GM21390 (cell line): ENCODE measurements at regions not wholly inside any gene's neighbourhood (a gene's known extent, or its start where the extent isn't known, plus 50 kb on each side); places are given as distances from the start of the nearest gene placed in this dataset.
"Not testable (repeated sequence)": the region's sequence is repeated elsewhere in the genome, so short reads cannot be mapped to it uniquely, and the experiment has no call there.

ENCODE experiments used
- ATAC-seq: cut with Tn5 transposase; IDR thresholded peaks from one replicate; pipeline ENCODE4 v1.9.1; 2021; ENCODE audit not compliant: unreplicated experiment

DNA sequence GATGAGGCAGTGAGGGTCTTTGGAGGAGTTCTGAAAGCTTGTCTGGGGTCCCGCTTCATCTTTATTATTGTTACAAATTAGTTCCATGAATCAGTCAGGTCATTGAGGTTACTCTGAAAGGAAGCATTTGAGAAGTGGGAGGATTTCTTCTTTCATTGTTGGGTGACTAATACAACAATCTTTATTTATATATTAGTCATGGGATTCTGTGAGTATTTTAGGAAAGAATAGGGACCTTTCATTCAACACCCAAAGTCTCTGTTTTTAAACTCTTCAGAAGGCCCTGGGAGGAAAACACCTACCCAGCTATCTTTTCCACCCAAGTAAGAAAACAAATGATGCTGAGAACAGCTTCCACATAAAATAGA, 98.3 kb downstream of the SOD2 start:
- no peak for ATAC-seq

DNA sequence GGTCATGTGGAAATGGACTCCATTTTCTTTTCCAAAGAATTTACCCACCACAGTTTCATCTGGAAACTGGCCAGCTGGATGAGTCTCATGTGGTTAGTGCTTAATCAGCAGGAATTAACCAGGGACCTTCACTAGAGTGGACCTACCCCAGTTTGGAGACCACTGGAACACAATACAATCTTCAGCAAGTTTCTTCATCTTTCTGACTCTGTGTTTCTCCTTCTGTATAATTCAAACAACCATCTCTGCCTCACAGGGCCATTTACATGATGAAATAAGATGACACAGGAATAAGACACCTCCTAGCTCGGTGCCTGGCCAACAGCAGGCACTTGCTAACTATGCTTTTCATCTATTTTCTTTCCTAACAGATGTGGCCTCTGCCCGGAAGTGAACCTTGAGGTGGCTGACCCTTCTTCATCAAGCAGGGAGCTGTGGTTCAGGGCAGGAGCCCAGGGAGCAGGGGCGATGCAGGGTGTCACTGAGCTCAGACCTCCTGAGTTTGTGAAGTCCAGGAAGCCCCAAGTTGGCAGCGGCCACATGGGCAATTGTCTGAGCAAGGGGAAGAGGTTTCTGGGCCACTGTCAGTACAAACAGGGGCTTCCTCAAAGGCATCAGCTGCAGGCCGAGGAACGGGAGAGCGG, 98.8 kb downstream of the SOD2 start:
- no peak for ATAC-seq

DNA sequence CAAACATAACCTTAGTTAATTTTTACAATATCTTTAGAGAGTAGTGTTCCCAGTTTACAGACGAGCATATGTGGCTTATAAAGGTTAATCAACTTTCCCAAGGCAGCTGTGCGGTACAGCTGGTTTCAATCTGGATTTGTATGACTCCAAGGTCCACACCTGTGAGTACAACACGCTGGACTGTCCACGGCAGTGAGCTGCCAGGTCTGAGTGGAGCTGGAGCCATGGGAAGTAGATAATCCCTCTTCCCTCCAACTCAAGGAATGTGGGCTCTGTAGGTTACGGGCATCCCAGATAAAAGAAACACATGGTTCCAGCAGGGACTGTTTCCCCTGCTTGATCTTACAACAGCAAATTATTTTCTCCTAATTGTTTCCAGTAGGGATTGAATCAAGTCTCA, 102.2 kb downstream of the SOD2 start:
- ATAC-seq = no peak

DNA sequence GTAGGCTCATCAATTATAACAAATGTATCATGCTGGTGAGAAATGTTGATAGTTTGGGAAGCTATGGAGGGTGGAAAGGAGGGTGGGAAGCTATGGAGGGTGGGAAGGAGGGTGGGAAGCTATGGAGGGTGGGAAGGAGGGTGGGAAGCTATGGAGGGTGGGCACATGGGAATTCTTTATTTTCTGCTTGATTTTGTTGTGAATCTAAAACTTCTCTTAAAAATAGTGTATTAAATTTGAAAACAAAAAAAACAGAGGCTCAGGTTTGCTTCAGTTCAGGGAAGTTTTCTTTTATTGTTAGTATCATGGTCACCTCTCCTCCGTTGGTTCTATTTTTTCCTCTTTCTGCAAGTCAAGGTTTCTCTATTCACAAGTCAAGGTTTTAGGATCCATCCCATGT, 106.4 kb downstream of the SOD2 start:
- no peak for ATAC-seq

DNA sequence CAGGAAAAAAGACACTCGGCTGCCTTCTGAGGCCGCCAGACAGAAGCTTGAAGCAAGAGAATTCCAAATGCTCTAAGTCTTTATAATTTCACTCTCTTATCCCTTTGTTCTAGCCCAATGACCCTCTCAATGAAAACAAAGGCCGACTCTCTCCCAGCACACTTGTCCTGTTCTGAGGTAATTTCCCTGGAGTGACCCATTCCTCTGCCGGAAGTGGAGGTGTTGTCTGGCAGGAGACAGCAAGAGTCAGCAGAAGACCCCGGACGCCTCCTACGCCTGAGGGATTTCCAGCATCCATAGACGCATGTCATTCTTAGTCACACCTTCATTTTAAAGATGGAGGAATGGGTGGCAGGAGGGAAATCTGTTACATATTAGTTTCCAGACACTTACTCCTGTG, 110.3 kb downstream of the SOD2 start:
- ATAC-seq = no peak

- ATAC-seq = no peak
Observed at GRCh38 chr6:159578629-159579028, 114.4 kb downstream of the SOD2 start.

- ATAC-seq = no peak
Observed at GRCh38 chr6:159577564-159577963, 115.5 kb downstream of the SOD2 start.

DNA sequence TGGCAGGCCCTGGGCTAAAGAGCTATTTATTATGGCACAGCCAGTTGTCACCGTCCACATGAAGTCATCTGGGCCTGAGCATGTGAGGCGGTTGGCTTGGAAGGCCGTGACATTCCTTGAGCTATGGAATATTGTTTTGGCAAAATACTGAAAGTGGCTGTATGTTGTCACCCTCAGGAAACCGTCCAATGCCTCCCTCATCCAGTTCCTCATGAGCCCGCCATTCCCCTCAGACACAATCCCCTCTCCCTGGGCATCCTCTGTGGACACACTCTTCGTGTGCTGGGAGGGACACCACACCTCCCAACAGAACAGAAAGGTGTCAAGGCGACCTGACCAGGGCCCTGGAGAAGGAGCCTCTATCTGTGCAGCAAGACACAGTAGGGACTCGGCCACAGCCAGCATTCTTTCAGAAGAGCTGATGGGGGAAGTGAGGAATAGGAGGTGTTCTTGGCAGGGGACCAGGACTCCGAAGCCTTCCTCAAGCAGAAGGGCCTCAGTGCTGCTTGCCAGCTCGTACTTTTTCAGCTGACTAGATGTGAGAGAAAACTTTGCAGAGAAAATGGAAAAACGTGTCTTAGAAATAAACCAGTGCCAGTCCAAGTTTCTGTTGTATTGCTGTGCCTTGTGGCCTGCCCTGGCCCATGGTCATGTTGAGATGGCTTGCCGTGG, 120.5 kb downstream of the SOD2 start:
- no peak for ATAC-seq

DNA sequence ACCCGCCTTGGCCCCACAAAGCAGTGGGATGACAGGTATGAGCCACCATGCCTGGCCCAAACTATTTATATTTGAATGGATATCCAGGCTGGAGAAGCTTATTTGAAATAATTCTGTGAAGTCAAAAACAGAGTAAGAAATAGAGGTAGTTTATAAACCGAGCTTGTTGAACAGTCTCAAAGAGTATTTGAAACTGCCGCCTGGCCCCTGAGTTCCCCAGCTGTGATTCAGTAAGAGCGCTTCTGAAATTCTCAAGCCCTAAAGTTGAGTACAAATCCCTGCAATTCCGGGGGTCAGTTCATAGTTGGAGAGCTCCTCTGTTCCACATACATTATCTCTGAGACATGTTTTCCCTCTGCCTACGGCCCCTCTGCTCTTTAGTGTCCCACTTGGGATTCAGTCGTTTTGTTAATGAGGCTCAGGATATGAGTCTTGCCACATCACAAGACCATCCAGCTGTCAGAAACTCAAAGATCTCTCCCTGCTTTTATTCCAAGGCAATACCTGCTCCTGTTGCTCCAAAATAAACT, 127.8 kb downstream of the SOD2 start:
- ATAC-seq = no peak

DNA sequence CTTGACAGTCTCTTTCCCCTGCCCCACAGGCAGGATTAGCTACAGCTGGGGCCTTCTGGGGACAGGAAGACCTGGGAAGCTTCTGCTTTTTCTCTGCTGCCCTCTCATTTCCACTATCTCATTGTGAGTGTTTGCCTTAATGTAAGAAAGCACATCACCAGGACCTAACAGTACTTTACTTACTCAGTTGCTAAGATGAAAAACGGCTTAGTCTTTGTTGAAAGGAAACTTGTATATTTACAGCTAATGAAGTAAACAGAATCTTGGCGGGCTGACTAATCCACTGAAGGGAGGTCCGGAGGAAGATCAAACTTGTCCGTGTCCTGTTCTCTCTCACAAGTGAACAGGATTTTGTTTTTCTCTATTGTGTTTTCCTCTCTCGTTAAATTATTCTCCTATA, 128.6 kb downstream of the SOD2 start:
- no peak for ATAC-seq

- no peak for ATAC-seq
Observed at GRCh38 chr6:159557031-159557430, 136.0 kb downstream of the SOD2 start.

GRCh38 chr6:159555082-159555875, 137.8 kb downstream of the SOD2 start:
- ATAC-seq = no peak

- ATAC-seq = no peak
Observed at GRCh38 chr6:159541296-159541695, 151.7 kb downstream of the SOD2 start.

DNA sequence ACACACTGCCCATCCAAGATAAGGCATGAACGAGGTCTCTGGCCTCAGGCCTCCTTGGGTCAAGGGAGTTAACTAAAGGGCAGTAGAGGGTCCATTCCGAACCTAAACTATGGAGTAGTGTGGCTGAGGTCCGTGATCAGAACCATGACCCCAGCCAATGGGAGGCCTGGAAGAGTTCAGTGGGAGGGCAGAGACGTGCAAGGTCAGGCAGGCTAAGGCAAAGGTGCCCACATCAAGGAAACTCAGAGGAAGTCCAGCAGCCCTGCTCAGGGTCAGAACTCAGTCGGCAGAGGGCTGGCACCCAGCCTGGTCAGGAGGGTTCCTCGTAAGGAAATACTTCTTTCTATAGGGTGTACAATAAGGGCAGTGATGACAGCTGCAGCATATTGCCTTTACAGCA, 152.2 kb downstream of the SOD2 start:
- ATAC-seq = no peak

DNA sequence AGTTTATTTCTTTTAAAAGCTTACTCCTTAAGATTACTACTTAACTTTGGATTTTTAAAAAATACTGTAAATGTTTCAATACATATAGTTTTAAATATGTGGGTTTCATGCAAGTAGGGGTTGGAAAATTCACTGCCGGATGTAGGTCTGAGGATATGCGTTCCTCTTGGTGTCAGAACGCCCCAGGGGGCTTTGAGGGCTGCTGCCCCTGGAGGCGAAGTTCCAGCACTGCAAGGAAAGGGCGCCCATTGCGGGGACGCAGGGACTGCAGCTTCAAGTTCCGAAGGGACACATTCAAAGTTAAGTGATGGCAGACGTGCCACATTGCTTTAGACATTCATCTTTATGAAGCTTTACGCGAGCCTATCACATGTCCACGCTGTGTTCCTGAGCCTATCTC, 152.9 kb downstream of the SOD2 start:
- no peak for ATAC-seq

DNA sequence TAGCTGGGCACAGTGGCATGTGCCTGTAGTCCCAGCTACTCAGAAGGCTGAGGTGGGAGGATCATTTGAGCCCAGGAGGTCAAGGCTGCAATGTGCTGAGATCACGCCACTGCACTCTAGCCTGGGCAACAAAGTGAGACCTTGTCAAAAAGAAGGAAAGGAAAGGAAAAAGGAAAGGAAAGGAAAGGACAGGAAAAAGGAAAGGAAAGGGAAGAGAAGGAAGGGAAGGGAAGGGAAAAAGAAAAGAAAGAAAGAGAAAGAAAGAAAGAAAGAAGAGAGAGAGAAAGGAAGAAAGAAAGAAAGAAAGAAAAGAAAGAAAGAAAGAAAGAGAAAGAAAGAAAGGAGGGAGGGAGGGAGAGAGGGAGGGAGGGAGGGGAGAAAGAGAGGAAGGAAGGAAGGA, 155.0 kb downstream of the SOD2 start:
- not testable (repeated sequence) for ATAC-seq

- ATAC-seq = no peak
Observed at GRCh38 chr6:159535656-159536350, 157.2 kb downstream of the SOD2 start.

DNA sequence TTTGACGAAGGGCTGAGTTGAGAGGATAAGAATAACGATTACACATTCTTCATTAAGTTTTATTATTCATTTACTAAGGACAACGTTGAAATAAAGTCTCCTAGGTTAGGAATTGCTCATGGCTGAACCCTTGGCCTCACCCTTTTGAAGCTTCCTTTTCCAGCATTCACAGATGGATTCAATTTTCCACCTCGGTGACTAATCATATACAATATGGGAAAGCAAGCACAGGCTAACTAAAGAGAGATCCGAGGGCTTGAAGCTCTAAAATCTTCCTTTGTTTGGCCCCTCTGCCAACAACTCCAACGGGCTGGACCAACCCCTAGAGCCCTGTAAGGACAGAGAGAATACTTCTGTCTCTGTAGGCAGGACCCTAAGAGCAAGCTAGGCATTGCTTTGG, 159.5 kb downstream of the SOD2 start:
- no peak for ATAC-seq

DNA sequence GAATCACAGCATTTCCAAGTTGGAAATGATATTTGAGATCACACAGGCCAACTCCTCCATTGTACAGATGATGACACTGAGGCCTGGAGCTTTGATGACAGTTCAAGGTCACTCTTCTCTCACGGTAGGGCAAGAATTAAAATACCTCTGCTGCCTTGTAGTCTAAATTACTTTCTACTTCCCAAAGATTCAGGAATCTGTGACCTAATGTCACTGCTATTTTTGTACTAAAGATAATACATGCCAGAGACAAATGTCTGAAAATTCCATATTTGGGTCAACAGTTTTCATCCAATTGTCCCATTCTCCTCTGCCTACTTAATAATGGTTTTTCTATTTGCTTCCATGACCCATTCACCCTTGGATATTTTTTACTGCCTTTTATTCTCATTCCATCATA, 160.0 kb downstream of the SOD2 start:
- ATAC-seq = no peak

- ATAC-seq = no peak
Observed at GRCh38 chr6:159532155-159532554, 160.9 kb downstream of the SOD2 start.

GRCh38 chr6:159529934-159530333, 163.1 kb downstream of the SOD2 start:
- ATAC-seq = no peak
